Spleen (tissue), 11 donors: ENCODE measurements at regions not wholly inside any gene's neighbourhood (a gene's known extent, or its start where the extent isn't known, plus 50 kb on each side); places are given as distances from the start of the nearest gene placed in this dataset.
"Not testable (repeated sequence)": the region's sequence is repeated elsewhere in the genome, so short reads cannot be mapped to it uniquely, and the experiment has no call there.

Experiments used
- DNase-seq: peaks from one replicate; pipeline ENCODE4 v3.0.0-alpha.2; 2020
- H3K27ac ChIP-seq, 8 donors: fragments of 200-600 bp; sonication (generic) in 7 of 8; 1 replicate in 4 of 8; 2 replicates in 4 of 8; pipeline versions ENCODE4 v1.5.0 to v1.8.0; 2016 to 2021; ENCODE audit warnings: inconsistent platforms in 4 of 8, mild to moderate bottlenecking in 4 of 8, moderate library complexity in 1 of 8
- H3K27me3 ChIP-seq, 7 donors: fragments of 200-600 bp; sonication (generic) in 6 of 7; replicated peaks in 1 of 7; 1 replicate in 4 of 7; 2 replicates in 3 of 7; pipeline versions ENCODE4 v1.5.0 to v1.8.0; 2016 to 2021; ENCODE audit warnings: inconsistent platforms in 3 of 7, mild to moderate bottlenecking in 1 of 7
- H3K36me3 ChIP-seq, 6 donors: fragments of 200-600 bp; sonication (generic) in 5 of 6; 1 replicate in 4 of 6; 2 replicates in 2 of 6; pipeline versions ENCODE4 v1.5.0 to v1.8.0; 2016 to 2021; ENCODE audit warnings: inconsistent platforms in 2 of 6
- H3K4me1 ChIP-seq, 6 donors: fragments of 200-600 bp; sonication (generic) in 5 of 6; 1 replicate in 3 of 6; 2 replicates in 3 of 6; pipeline versions ENCODE4 v1.5.0 to v1.8.0; 2016 to 2021; ENCODE audit warnings: inconsistent platforms in 3 of 6
- H3K4me3 ChIP-seq, 8 donors: fragments of 200-600 bp; sonication (generic) in 7 of 8; 1 replicate in 4 of 8; 2 replicates in 4 of 8; pipeline versions ENCODE4 v1.5.0 to v1.8.0; 2016 to 2021; ENCODE audit warnings: inconsistent platforms in 4 of 8, mild to moderate bottlenecking in 4 of 8, moderate library complexity in 2 of 8
- H3K9me3 ChIP-seq, 8 donors: fragments of 200-600 bp; sonication (generic) in 7 of 8; 1 replicate in 4 of 8; 2 replicates in 4 of 8; pipeline versions ENCODE4 v1.5.0 to v1.8.0; 2016 to 2021; ENCODE audit warnings: inconsistent platforms in 4 of 8
- CTCF ChIP-seq, 11 experiments: fragments of 200-600 bp in 7 of 11; fragments of 450-650 bp in 4 of 11; sonication (generic) in 4 of 11; IDR thresholded peaks in 8 of 11; conservative IDR thresholded peaks in 3 of 11; 1 replicate in 7 of 11; 2 replicates in 4 of 11; pipeline versions ENCODE4 v1.4.0 to v1.8.0; 2016 to 2021; ENCODE audit warnings: antibody characterized with exemption in 11 of 11, inconsistent platforms in 4 of 11, mild to moderate bottlenecking in 1 of 11
- POLR2A ChIP-seq, 3 donors: fragments of 450-650 bp; IDR thresholded peaks; one replicate each; pipeline ENCODE4 v1.5.1; 2017; ENCODE audit warnings: antibody characterized with exemption in 3 of 3, mild to moderate bottlenecking in 1 of 3
- POLR2AphosphoS5 ChIP-seq, 3 donors: sonication (generic); formaldehyde crosslinking; IDR thresholded peaks; one replicate each; pipeline ENCODE4 v1.5.1; 2017; ENCODE audit warnings: antibody characterized with exemption in 3 of 3
- WGBS, 5 donors: extraction: QIAGEN DNeasy Blood & Tissue Kit in 3 of 5; methylation state at CpG; one replicate each; pipeline versions ENCODE4 v1.1.5 to v1.1.7; 2013 to 2018; 5-methylcytosine and 5-hydroxymethylcytosine counted together
- intact Hi-C: fragments of 100-400 bp; cut with DNase I; formaldehyde crosslinking; loops from one replicate; pipeline ENCODE4 v1.15.0; 2023; ENCODE audit warnings: low total_unique reads
- donor health status: healthy with polysubstance abuse.
- donor health status: DM: no; HTN: no; CAD: no; lungs with moderate emphysema.
- donor health status: DM: no; HTN: no; CAD: no.
- donor health status: Bipolar disorder and iron deficiency.
- donor health status: healthy.
- donor health status: DM: no; HTN: no; CAD: no.
- donor health status: DM: yes; HTN: yes; CAD: no.

GRCh38 chr7:121696954-121697353, 176.0 kb upstream of the PTPRZ1 start:
- TF ChIP-seq POLR2A (IDR thresholded peaks at IDR 0.05) (no peak), CTCF (IDR thresholded peaks at IDR 0.05 in 8 of 11, conservative IDR thresholded peaks at IDR 0.05 in 3 of 11) (no peak), POLR2AphosphoS5 (IDR thresholded peaks at IDR 0.05) (no peak)
- no peaks in the 10 kb centered on the region for H3K36me3 ChIP-seq
- H3K9me3 ChIP-seq, result no peaks in the 10 kb centered on the region
- intact Hi-C loops, result no loop called here
- H3K4me3 ChIP-seq, result no peak overlapping the region
- WGBS, 5 donors, result 79 to 94% (median 89%) methylated on average over 1 of the region's 1 CpG
- DNase-seq, result no peak
- no peaks in the 10 kb centered on the region for H3K4me1 ChIP-seq
- no peaks in the 10 kb centered on the region for H3K27me3 ChIP-seq
- no peak overlapping the region for H3K27ac ChIP-seq

GRCh38 chr7:121689749-121690148, 183.2 kb upstream of the PTPRZ1 start:
- intact Hi-C loops, result no loop called here
- no peak for DNase-seq
- Histone ChIP-seq H3K9me3 (no peaks in the 10 kb centered on the region), H3K36me3 (no peaks in the 10 kb centered on the region), H3K27me3 (no peaks in the 10 kb centered on the region), H3K4me3 (no peak overlapping the region), H3K27ac (no peak overlapping the region), H3K4me1 (no peaks in the 10 kb centered on the region)
- 70 to 89% (median 77%) methylated on average over 3 of the region's 3 CpGs for WGBS, 5 donors
- TF ChIP-seq CTCF (IDR thresholded peaks at IDR 0.05 in 8 of 11, conservative IDR thresholded peaks at IDR 0.05 in 3 of 11) (no peak), POLR2AphosphoS5 (IDR thresholded peaks at IDR 0.05) (no peak), POLR2A (IDR thresholded peaks at IDR 0.05) (no peak)

- no peak for TF ChIP-seq POLR2AphosphoS5 (IDR thresholded peaks at IDR 0.05)
- TF ChIP-seq POLR2A (IDR thresholded peaks at IDR 0.05), result no peak
- no peak for TF ChIP-seq CTCF (IDR thresholded peaks at IDR 0.05 in 8 of 11, conservative IDR thresholded peaks at IDR 0.05 in 3 of 11)
- intact Hi-C loops, result no loop called here
- no peak for DNase-seq
- 85 to 96% (median 94%) methylated on average over 3 of the region's 3 CpGs for WGBS, 5 donors
- H3K4me1 ChIP-seq, result no peaks in the 10 kb centered on the region
- H3K27me3 ChIP-seq, result no peaks in the 10 kb centered on the region
- no peak overlapping the region for H3K4me3 ChIP-seq
- no peaks in the 10 kb centered on the region for H3K36me3 ChIP-seq
- no peak overlapping the region for H3K27ac ChIP-seq
- no peaks in the 10 kb centered on the region for H3K9me3 ChIP-seq
Measured at GRCh38 chr7:121681700-121682099, 191.3 kb upstream of the PTPRZ1 start.

GRCh38 chr7:121676168-121676567, 196.8 kb upstream of the PTPRZ1 start:
- Histone ChIP-seq H3K4me3 (no peak overlapping the region), H3K27me3 (no peaks in the 10 kb centered on the region), H3K9me3 (no peaks in the 10 kb centered on the region), H3K27ac (no peak overlapping the region), H3K36me3 (no peaks in the 10 kb centered on the region), H3K4me1 (no peaks in the 10 kb centered on the region)
- intact Hi-C loops, result no loop called here
- TF ChIP-seq POLR2AphosphoS5 (IDR thresholded peaks at IDR 0.05), result no peak
- TF ChIP-seq CTCF (IDR thresholded peaks at IDR 0.05 in 8 of 11, conservative IDR thresholded peaks at IDR 0.05 in 3 of 11), result no peak
- no peak for TF ChIP-seq POLR2A (IDR thresholded peaks at IDR 0.05)
- DNase-seq, result no peak
- WGBS, 5 donors, result 84 to 89% (median 88%) methylated on average over 3 of the region's 3 CpGs

- H3K27ac ChIP-seq, H3K4me3 ChIP-seq, H3K27me3 ChIP-seq, H3K36me3 ChIP-seq, intact Hi-C loops, DNase-seq, H3K4me1 ChIP-seq: not testable (repeated sequence)
- 70 to 83% (median 74%) methylated on average over 2 of the region's 2 CpGs for WGBS, 5 donors
- H3K9me3 ChIP-seq, result peaks cover 0 to 11% (median under 1%) of the 10 kb centered on the region in 8 donors
Measured at GRCh38 chr7:121674455-121674854, 198.5 kb upstream of the PTPRZ1 start.
